ENCODE measurements at regions not wholly inside any gene's neighbourhood (a gene's known extent, or its start where the extent isn't known, plus 50 kb on each side); places are given as distances from the start of the nearest gene placed in this dataset.

GRCh38 chr4:123077330-123077729 lies 154.9 kb upstream of the NUDT6 start:
- TF ChIP-seq CTCF (IDR thresholded peaks at IDR 0.05) (no peak), POLR2A (IDR thresholded peaks at IDR 0.05) (no peak)

Data from testis (tissue), 2 donors.